Endodermal cell (in vitro differentiated cells): ENCODE measurements at regions not wholly inside any gene's neighbourhood (a gene's known extent, or its start where the extent isn't known, plus 50 kb on each side); places are given as distances from the start of the nearest gene placed in this dataset.

Source experiments
- DNase-seq: peaks from one replicate; pipeline ENCODE4 v3.0.0-alpha.2; 2017
- H3K27ac ChIP-seq: 2 replicates; pipeline ENCODE4 v1.5.1; 2013; ENCODE audit warnings: mild to moderate bottlenecking, low read depth, low read length, moderate library complexity
- H3K27me3 ChIP-seq: 2 replicates; pipeline ENCODE4 v1.6.1; 2013; ENCODE audit warnings: mild to moderate bottlenecking, low read length, moderate library complexity; ENCODE audit not compliant: insufficient read depth, control insufficient read depth, poor library complexity, severe bottlenecking
- H3K36me3 ChIP-seq: 2 replicates; pipeline ENCODE4 v1.7.0; 2013; ENCODE audit warnings: mild to moderate bottlenecking, low read length, moderate library complexity; ENCODE audit not compliant: control insufficient read depth, insufficient read depth
- H3K4me1 ChIP-seq: one replicate; pipeline ENCODE4 v1.7.0; 2013; ENCODE audit warnings: low read length; ENCODE audit not compliant: control insufficient read depth, insufficient read depth
- H3K4me3 ChIP-seq: 2 replicates; pipeline ENCODE4 v1.5.1; 2013; ENCODE audit warnings: mild to moderate bottlenecking, low read length, moderate library complexity
- H3K9ac ChIP-seq: 2 replicates; pipeline ENCODE4 v1.6.1; 2013; ENCODE audit warnings: mild to moderate bottlenecking, low read length, moderate library complexity; ENCODE audit not compliant: poor library complexity, severe bottlenecking; ENCODE audit errors: extremely low read depth
- H3K9me3 ChIP-seq: 2 replicates; pipeline ENCODE4 v1.6.1; 2013; ENCODE audit warnings: mild to moderate bottlenecking, low read length, moderate library complexity; ENCODE audit not compliant: control insufficient read depth
- H3K27ac Mint-ChIP-seq: 2 replicates; pipeline ENCODE4 v1.8.0; 2020; ENCODE audit warnings: mixed read lengths
- H3K27me3 Mint-ChIP-seq: 2 replicates; pipeline ENCODE4 v1.8.0; 2021; ENCODE audit warnings: mild to moderate bottlenecking, mixed read lengths; ENCODE audit not compliant: insufficient read depth
- H3K36me3 Mint-ChIP-seq: 2 replicates; pipeline ENCODE4 v1.8.0; 2020; ENCODE audit warnings: low read depth, mixed read lengths
- H3K4me1 Mint-ChIP-seq: 2 replicates; pipeline ENCODE4 v1.8.0; 2020; ENCODE audit warnings: mixed read lengths
- H3K4me3 Mint-ChIP-seq: 2 replicates; pipeline ENCODE4 v1.8.0; 2020; ENCODE audit warnings: mild to moderate bottlenecking, moderate library complexity, mixed read lengths
- H3K9me3 Mint-ChIP-seq: 2 replicates; pipeline ENCODE4 v1.8.0; 2020; ENCODE audit warnings: mild to moderate bottlenecking, mixed read lengths
- CTCF ChIP-seq: fragments of 200-600 bp; sonication (generic); conservative IDR thresholded peaks from 2 replicates; pipeline ENCODE4 v1.5.0; 2021; ENCODE audit warnings: antibody characterized with exemption, mild to moderate bottlenecking
- WGBS, 2 experiments: methylation state at CpG; one replicate each; pipeline versions ENCODE4 v1.1.5 to v1.1.7; 2013; ENCODE audit warnings: missing lambda C conversion rate in 2 of 2, mixed read lengths in 1 of 2; ENCODE audit not compliant: insufficient coverage in 1 of 2, insufficient read length in 1 of 2; 5-methylcytosine and 5-hydroxymethylcytosine counted together

DNA sequence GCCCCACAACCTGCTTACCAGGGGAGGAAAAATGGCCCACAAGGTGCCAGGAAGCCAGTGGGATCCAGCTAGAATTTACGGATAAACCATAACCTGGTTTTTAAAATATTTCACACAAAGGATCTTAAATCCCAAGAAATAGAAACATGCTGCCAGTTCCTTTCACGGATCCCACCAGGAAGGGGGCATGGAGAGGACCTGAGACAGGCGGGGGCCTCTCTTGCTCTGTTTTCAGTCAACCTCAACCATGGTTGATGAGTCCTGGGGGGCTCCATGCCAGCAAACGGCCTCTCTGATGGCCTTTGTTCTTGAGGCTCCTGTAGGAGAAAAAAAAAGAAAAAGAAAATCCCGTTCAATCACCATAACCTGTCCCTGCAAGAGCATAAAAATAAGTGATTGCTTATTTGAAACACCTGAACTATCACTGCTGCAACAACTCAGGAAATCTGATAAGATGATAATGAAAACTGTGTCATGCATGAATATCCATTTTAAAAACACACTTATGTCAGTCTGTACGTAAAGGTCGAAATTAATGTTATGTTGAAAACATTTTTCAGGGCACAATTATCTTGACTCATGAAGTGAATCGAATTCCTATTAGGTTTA is 125.8 kb upstream of the CST7 start:
- Histone ChIP-seq H3K36me3 (no peaks in the 10 kb centered on the region), H3K27me3 (no peaks in the 10 kb centered on the region), H3K4me1 (no peaks in the 10 kb centered on the region), H3K27ac (no peak overlapping the region), H3K9ac (no peak overlapping the region), H3K4me3 (no peak overlapping the region), H3K9me3 (no peaks in the 10 kb centered on the region)
- no peaks in the 10 kb centered on the region for H3K9me3 Mint-ChIP-seq
- H3K4me1 Mint-ChIP-seq, result no peaks in the 10 kb centered on the region
- DNase-seq, result peak; percentile 16
- no peak overlapping the region for H3K27ac Mint-ChIP-seq
- H3K27me3 Mint-ChIP-seq, result no peaks in the 10 kb centered on the region
- TF ChIP-seq CTCF, result no peak
- no peak overlapping the region for H3K4me3 Mint-ChIP-seq
- 87 to 93% methylated on average over 6 to 7 of the region's 8 CpGs for WGBS, 2 experiments
- no peaks in the 10 kb centered on the region for H3K36me3 Mint-ChIP-seq

GRCh38 chr20:24823989-24824693 is 124.9 kb upstream of the CST7 start:
- Mint-ChIP-seq H3K36me3 (no peaks in the 10 kb centered on the region), H3K9me3 (no peaks in the 10 kb centered on the region)
- H3K4me1 ChIP-seq, result no peaks in the 10 kb centered on the region

DNA sequence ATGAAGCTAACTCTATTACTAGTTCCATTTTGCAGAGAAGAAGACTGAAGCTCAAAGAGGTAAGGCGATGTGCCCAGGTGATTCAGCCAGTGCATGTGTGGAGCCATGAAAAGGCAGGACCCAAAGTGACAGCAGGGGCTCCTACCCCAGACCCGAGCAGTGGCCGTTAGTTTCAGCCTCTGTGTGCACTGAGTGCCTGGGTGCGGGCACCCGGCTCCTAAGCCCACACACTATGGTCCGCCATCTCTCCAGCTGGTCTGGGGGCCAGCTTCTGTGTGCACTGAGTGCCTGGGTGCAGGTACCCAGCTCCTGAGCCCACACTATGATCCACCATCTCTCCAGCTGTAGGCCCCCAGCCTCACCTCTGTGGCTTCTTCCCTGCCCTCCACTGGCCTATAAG is 123.5 kb upstream of the CST7 start:
- Mint-ChIP-seq H3K4me1 (no peaks in the 10 kb centered on the region), H3K36me3 (no peaks in the 10 kb centered on the region), H3K9me3 (no peaks in the 10 kb centered on the region), H3K4me3 (no peak overlapping the region), H3K27ac (no peak overlapping the region), H3K27me3 (no peaks in the 10 kb centered on the region)
- H3K9ac ChIP-seq, result no peak overlapping the region
- H3K4me1 ChIP-seq, result no peaks in the 10 kb centered on the region
- H3K36me3 ChIP-seq, result no peaks in the 10 kb centered on the region
- H3K9me3 ChIP-seq, result peaks cover 6% of the 10 kb centered on the region
- DNase-seq, result peak; percentile 10
- H3K27me3 ChIP-seq, result no peaks in the 10 kb centered on the region
- no peak overlapping the region for H3K4me3 ChIP-seq
- no peak for TF ChIP-seq CTCF
- no peak overlapping the region for H3K27ac ChIP-seq
- 94 to 100% methylated on average over 5 to 6 of the region's 6 CpGs for WGBS, 2 experiments

More at GRCh38 chr20:24823989-24824693, 124.9 kb upstream of the CST7 start:
- H3K4me3 ChIP-seq, result no peak overlapping the region
- H3K27me3 ChIP-seq, result no peaks in the 10 kb centered on the region
- WGBS, 2 experiments, result 81 to 91% methylated on average over 8 to 13 of the region's 13 CpGs
- Mint-ChIP-seq H3K27me3 (no peaks in the 10 kb centered on the region), H3K27ac (no peak overlapping the region), H3K4me1 (no peaks in the 10 kb centered on the region), H3K4me3 (no peak overlapping the region)
- no peaks in the 10 kb centered on the region for H3K9me3 ChIP-seq
- H3K9ac ChIP-seq, result no peak overlapping the region
- H3K27ac ChIP-seq, result no peak overlapping the region
- no peak for TF ChIP-seq CTCF
- no peaks in the 10 kb centered on the region for H3K36me3 ChIP-seq
- DNase-seq, result peak; percentile 8
